GM23248 (cell line): ENCODE measurements at regions not wholly inside any gene's neighbourhood (a gene's known extent, or its start where the extent isn't known, plus 50 kb on each side); places are given as distances from the start of the nearest gene placed in this dataset.

Experiments used
- DNase-seq: peaks from one replicate; pipeline ENCODE4 v3.0.0-alpha.2; 2015
- H2AFZ ChIP-seq: fragments of 200-600 bp; sonication (generic); 2 replicates; pipeline ENCODE4 v1.6.1; 2016; ENCODE audit warnings: antibody characterized with exemption
- H3F3A ChIP-seq: fragments of 200-600 bp; sonication (generic); 2 replicates; pipeline ENCODE4 v1.6.1; 2016; ENCODE audit warnings: mild to moderate bottlenecking, antibody characterized with exemption, mixed run types; ENCODE audit not compliant: insufficient read depth
- H3K27ac ChIP-seq: fragments of 200-600 bp; sonication (generic); 2 replicates; pipeline ENCODE4 v1.5.1; 2016; ENCODE audit warnings: mild to moderate bottlenecking
- H3K27me3 ChIP-seq: fragments of 200-600 bp; sonication (generic); replicated peaks from 2 replicates; pipeline ENCODE4 v1.6.1; 2016; ENCODE audit warnings: mild to moderate bottlenecking; ENCODE audit not compliant: insufficient read depth
- H3K36me3 ChIP-seq: fragments of 200-600 bp; sonication (generic); 2 replicates; pipeline ENCODE4 v1.6.1; 2016; ENCODE audit warnings: low read depth, mild to moderate bottlenecking
- H3K4me1 ChIP-seq: fragments of 200-600 bp; sonication (generic); 2 replicates; pipeline ENCODE4 v1.6.1; 2016; ENCODE audit warnings: mild to moderate bottlenecking; ENCODE audit not compliant: insufficient read depth
- H3K4me2 ChIP-seq: fragments of 200-600 bp; sonication (generic); one replicate; pipeline ENCODE4 v1.6.1; 2016; ENCODE audit warnings: mild to moderate bottlenecking; ENCODE audit not compliant: unreplicated experiment
- H3K4me3 ChIP-seq: fragments of 200-600 bp; sonication (generic); 2 replicates; pipeline ENCODE4 v1.5.1; 2016; ENCODE audit warnings: mild to moderate bottlenecking
- H3K79me2 ChIP-seq: fragments of 200-600 bp; sonication (generic); 2 replicates; pipeline ENCODE4 v1.6.1; 2016; ENCODE audit warnings: mild to moderate bottlenecking; ENCODE audit not compliant: insufficient read depth
- H3K9ac ChIP-seq: fragments of 200-600 bp; sonication (generic); 2 replicates; pipeline ENCODE4 v1.6.1; 2016; ENCODE audit warnings: mild to moderate bottlenecking
- H3K9me2 ChIP-seq: fragments of 200-600 bp; sonication (generic); 2 replicates; pipeline ENCODE4 v1.6.1; 2016; ENCODE audit warnings: mixed run types, mild to moderate bottlenecking, moderate library complexity; ENCODE audit not compliant: insufficient read depth
- H3K9me3 ChIP-seq: fragments of 200-600 bp; sonication (generic); one replicate; pipeline ENCODE4 v1.6.1; 2017; ENCODE audit warnings: low read depth
- H4K20me1 ChIP-seq: fragments of 200-600 bp; sonication (generic); 2 replicates; pipeline ENCODE4 v1.6.0; 2016; ENCODE audit not compliant: insufficient read depth
- EZH2 ChIP-seq: fragments of 200-600 bp; sonication (generic); IDR thresholded peaks from 2 replicates; pipeline ENCODE4 v1.6.1; 2018; ENCODE audit warnings: antibody characterized with exemption, mild to moderate bottlenecking; ENCODE audit not compliant: insufficient read depth, poor library complexity, severe bottlenecking
- EZH2phosphoT487 ChIP-seq: fragments of 200-600 bp; sonication (generic); IDR thresholded peaks from 2 replicates; pipeline ENCODE4 v1.6.1; 2018; ENCODE audit warnings: antibody characterized with exemption, moderate library complexity, mild to moderate bottlenecking, low read depth; ENCODE audit not compliant: insufficient read depth
- WGBS, 2 experiments: methylation state at CpG; one replicate each; pipeline ENCODE4 v1.1.6; 2015 to 2017; ENCODE audit warnings: low lambda C conversion rate in 2 of 2, low coverage in 1 of 2; ENCODE audit errors: missing lambda C conversion rate in 2 of 2; 5-methylcytosine and 5-hydroxymethylcytosine counted together
- in situ Hi-C: fragments of 300-500 bp; cut with MboI; formaldehyde crosslinking; loops from 2 replicates; pipeline ENCODE4 v1.15.0; 2020

DNA sequence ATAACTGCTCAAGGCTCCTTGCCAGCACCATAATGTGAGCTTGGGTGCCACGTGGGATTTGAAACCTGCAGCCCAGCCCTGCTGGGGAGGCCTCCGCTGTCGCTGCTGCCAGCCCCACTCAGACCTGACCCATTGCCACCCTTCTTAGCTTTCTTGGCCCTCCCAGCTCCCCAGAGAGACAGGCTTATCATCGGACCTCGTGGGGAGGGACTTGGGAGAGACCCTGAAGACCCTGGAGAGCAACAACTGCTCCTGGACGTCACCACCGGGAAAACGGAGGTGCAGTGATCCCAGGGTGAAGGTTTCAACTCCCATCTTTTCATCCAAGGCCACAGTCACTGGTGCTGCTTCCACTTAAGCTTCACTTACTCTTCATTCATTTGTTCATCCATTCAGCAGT, 596.1 kb downstream of the PTPRU start:
- TF ChIP-seq EZH2phosphoT487 (no peak), EZH2 (no peak)
- Histone ChIP-seq H3K9me2 (no peaks in the 10 kb centered on the region), H3K79me2 (no peaks in the 10 kb centered on the region), H3K9me3 (no peaks in the 10 kb centered on the region), H3K4me2 (no peak overlapping the region), H3K4me1 (no peaks in the 10 kb centered on the region), H4K20me1 (no peaks in the 10 kb centered on the region), H3K27me3 (peaks cover 33% of the 10 kb centered on the region), H3K9ac (no peak overlapping the region), H3K4me3 (no peak overlapping the region), H2AFZ (no peak overlapping the region), H3F3A (no peaks in the 10 kb centered on the region), H3K27ac (no peak overlapping the region), H3K36me3 (no peaks in the 10 kb centered on the region)
- in situ Hi-C loops = no loop called here
- DNase-seq = no peak
- WGBS, 2 experiments = 41 to 46% methylated on average over 8 of the region's 8 CpGs

DNA sequence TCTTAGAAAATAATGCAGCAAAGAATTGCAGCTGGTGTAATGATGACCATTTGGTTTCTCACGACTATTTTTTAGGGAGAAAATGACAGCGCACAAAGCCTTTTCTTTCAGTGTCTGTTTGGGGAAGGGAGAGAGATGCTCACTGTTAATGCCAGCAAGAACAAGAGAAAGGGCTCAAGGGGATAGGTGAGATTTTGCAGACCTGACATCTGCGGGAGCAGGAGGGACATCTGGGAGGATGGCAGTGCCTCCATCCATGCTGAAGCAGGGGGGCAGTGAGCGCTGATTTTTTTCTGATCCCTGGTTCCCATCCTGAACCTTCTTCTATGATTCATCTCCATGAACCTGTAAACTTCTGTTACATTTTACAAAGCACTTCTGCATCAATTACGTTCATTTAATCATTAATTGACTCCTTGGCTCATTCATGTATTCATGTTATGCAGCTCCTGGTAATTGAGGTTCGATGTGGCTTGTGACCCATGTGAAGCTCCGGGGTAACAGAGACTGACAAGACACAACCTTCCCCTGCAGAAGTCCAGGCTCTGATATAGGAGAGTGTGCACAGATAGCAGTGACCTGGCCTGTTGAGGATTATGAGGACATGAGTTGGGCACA, 595.3 kb downstream of the PTPRU start:
- in situ Hi-C loops = no loop called here
- H3K9ac ChIP-seq = no peak overlapping the region
- 36 to 39% methylated on average over 7 of the region's 7 CpGs for WGBS, 2 experiments
- no peaks in the 10 kb centered on the region for H3K79me2 ChIP-seq
- H3K36me3 ChIP-seq = no peaks in the 10 kb centered on the region
- no peaks in the 10 kb centered on the region for H3K9me2 ChIP-seq
- no peaks in the 10 kb centered on the region for H4K20me1 ChIP-seq
- no peaks in the 10 kb centered on the region for H3F3A ChIP-seq
- H3K4me3 ChIP-seq = no peak overlapping the region
- H3K4me2 ChIP-seq = no peak overlapping the region
- H3K27ac ChIP-seq = no peak overlapping the region
- H3K27me3 ChIP-seq = peaks cover 33% of the 10 kb centered on the region
- no peak overlapping the region for H2AFZ ChIP-seq
- no peaks in the 10 kb centered on the region for H3K4me1 ChIP-seq
- no peak for TF ChIP-seq EZH2phosphoT487
- no peak for TF ChIP-seq EZH2
- DNase-seq = no peak
- no peaks in the 10 kb centered on the region for H3K9me3 ChIP-seq

DNA sequence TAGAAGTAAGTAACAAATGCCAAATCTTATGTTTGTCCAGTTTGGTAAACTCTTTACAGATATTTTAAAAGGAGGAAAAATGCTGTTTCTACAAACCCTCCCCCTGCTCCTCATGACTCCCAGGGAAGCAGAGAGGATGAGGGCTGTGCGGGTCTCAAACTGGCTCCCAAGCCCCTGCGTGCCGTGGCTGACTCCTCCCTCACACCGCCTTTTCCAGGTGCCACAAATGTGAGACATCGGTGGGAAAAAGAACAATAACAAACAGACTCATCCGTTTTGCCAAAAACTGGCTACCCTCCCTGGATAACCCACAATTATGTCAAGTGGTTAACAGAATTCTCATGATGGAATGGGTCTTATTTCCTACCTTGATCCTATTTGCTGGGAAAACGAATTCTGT, 594.6 kb downstream of the PTPRU start:
- H3K9me3 ChIP-seq = no peaks in the 10 kb centered on the region
- in situ Hi-C loops = no loop called here
- 18 to 19% methylated on average over 7 of the region's 7 CpGs for WGBS, 2 experiments
- H3K79me2 ChIP-seq = no peaks in the 10 kb centered on the region
- no peaks in the 10 kb centered on the region for H3K4me1 ChIP-seq
- no peak overlapping the region for H3K9ac ChIP-seq
- no peak overlapping the region for H2AFZ ChIP-seq
- H3K36me3 ChIP-seq = no peaks in the 10 kb centered on the region
- H3K9me2 ChIP-seq = no peaks in the 10 kb centered on the region
- H3K4me3 ChIP-seq = no peak overlapping the region
- DNase-seq = no peak
- no peak overlapping the region for H3K4me2 ChIP-seq
- peaks cover 33% of the 10 kb centered on the region for H3K27me3 ChIP-seq
- H4K20me1 ChIP-seq = no peaks in the 10 kb centered on the region
- no peaks in the 10 kb centered on the region for H3F3A ChIP-seq
- H3K27ac ChIP-seq = no peak overlapping the region
- TF ChIP-seq EZH2phosphoT487 (no peak), EZH2 (no peak)

GRCh38 chr1:29830383-29830782, 594.1 kb downstream of the PTPRU start:
- no peak overlapping the region for H3K4me3 ChIP-seq
- 23 to 24% methylated on average over 8 of the region's 8 CpGs for WGBS, 2 experiments
- H3F3A ChIP-seq = no peaks in the 10 kb centered on the region
- no peaks in the 10 kb centered on the region for H3K79me2 ChIP-seq
- no peaks in the 10 kb centered on the region for H3K9me3 ChIP-seq
- no peaks in the 10 kb centered on the region for H4K20me1 ChIP-seq
- DNase-seq = no peak
- no peak for TF ChIP-seq EZH2phosphoT487
- TF ChIP-seq EZH2 = no peak
- no peaks in the 10 kb centered on the region for H3K9me2 ChIP-seq
- no peak overlapping the region for H3K27ac ChIP-seq
- peaks cover 33% of the 10 kb centered on the region for H3K27me3 ChIP-seq
- no peak overlapping the region for H3K4me2 ChIP-seq
- in situ Hi-C loops = no loop called here
- no peaks in the 10 kb centered on the region for H3K4me1 ChIP-seq
- no peak overlapping the region for H2AFZ ChIP-seq
- no peak overlapping the region for H3K9ac ChIP-seq
- no peaks in the 10 kb centered on the region for H3K36me3 ChIP-seq
